ENCODE measurements at regions not wholly inside any gene's neighbourhood (a gene's known extent, or its start where the extent isn't known, plus 50 kb on each side); places are given as distances from the start of the nearest gene placed in this dataset.

- Histone ChIP-seq H3K4me2 (ENCODE audit: low read length) (no peak overlapping the region), H3K4me3 (ENCODE audit: low read length) (no peak overlapping the region), H3K4me1 (ENCODE audit: control insufficient read depth, insufficient read depth, low read length) (no peaks in the 10 kb centered on the region), H3K36me3 (ENCODE audit: insufficient read depth, low read length) (no peaks in the 10 kb centered on the region), H3K9ac (ENCODE audit: low read depth, low read length) (no peak overlapping the region), H3K27me3 (ENCODE audit: control insufficient read depth, insufficient read depth, low read length) (peaks cover 5% of the 10 kb centered on the region), H3K9me3 (replicated peaks; ENCODE audit: low read length) (no peaks in the 10 kb centered on the region)
These were observed 407.7 kb downstream of the SH3GL2 start for GRCh38 chr9:17986595-17986994.

- H3K4me2 ChIP-seq (ENCODE audit: low read length), result no peak overlapping the region
- no peaks in the 10 kb centered on the region for H3K36me3 ChIP-seq (ENCODE audit: insufficient read depth, low read length)
- peaks cover 5% of the 10 kb centered on the region for H3K27me3 ChIP-seq (ENCODE audit: control insufficient read depth, insufficient read depth, low read length)
- H3K4me3 ChIP-seq (ENCODE audit: low read length), result no peak overlapping the region
- no peaks in the 10 kb centered on the region for H3K9me3 ChIP-seq (replicated peaks; ENCODE audit: low read length)
- no peak overlapping the region for H3K9ac ChIP-seq (ENCODE audit: low read depth, low read length)
- H3K4me1 ChIP-seq (ENCODE audit: control insufficient read depth, insufficient read depth, low read length), result no peaks in the 10 kb centered on the region
These were observed 408.3 kb downstream of the SH3GL2 start for GRCh38 chr9:17987189-17987588.

GRCh38 chr9:17988489-17988888, 409.6 kb downstream of the SH3GL2 start:
- Histone ChIP-seq H3K9me3 (replicated peaks; ENCODE audit: low read length) (no peaks in the 10 kb centered on the region), H3K4me2 (ENCODE audit: low read length) (no peak overlapping the region), H3K36me3 (ENCODE audit: insufficient read depth, low read length) (no peaks in the 10 kb centered on the region), H3K9ac (ENCODE audit: low read depth, low read length) (no peak overlapping the region), H3K4me3 (ENCODE audit: low read length) (no peak overlapping the region), H3K27me3 (ENCODE audit: control insufficient read depth, insufficient read depth, low read length) (peaks cover 5% of the 10 kb centered on the region), H3K4me1 (ENCODE audit: control insufficient read depth, insufficient read depth, low read length) (no peaks in the 10 kb centered on the region)

- Histone ChIP-seq H3K9me3 (replicated peaks; ENCODE audit: low read length) (no peaks in the 10 kb centered on the region), H3K36me3 (ENCODE audit: insufficient read depth, low read length) (no peaks in the 10 kb centered on the region), H3K4me3 (ENCODE audit: low read length) (no peak overlapping the region), H3K27me3 (ENCODE audit: control insufficient read depth, insufficient read depth, low read length) (peaks cover 5% of the 10 kb centered on the region), H3K9ac (ENCODE audit: low read depth, low read length) (no peak overlapping the region), H3K4me2 (ENCODE audit: low read length) (no peak overlapping the region), H3K4me1 (ENCODE audit: control insufficient read depth, insufficient read depth, low read length) (no peaks in the 10 kb centered on the region)
These were observed 411.7 kb downstream of the SH3GL2 start for GRCh38 chr9:17990602-17991001.

- H3K9me3 ChIP-seq (replicated peaks; ENCODE audit: low read length), result no peaks in the 10 kb centered on the region
- no peaks in the 10 kb centered on the region for H3K36me3 ChIP-seq (ENCODE audit: insufficient read depth, low read length)
- H3K4me3 ChIP-seq (ENCODE audit: low read length), result no peak overlapping the region
- H3K9ac ChIP-seq (ENCODE audit: low read depth, low read length), result no peak overlapping the region
- peaks cover under 1% of the 10 kb centered on the region for H3K27me3 ChIP-seq (ENCODE audit: control insufficient read depth, insufficient read depth, low read length)
- H3K4me2 ChIP-seq (ENCODE audit: low read length), result no peak overlapping the region
- H3K4me1 ChIP-seq (ENCODE audit: control insufficient read depth, insufficient read depth, low read length), result no peaks in the 10 kb centered on the region
These were observed 414.2 kb downstream of the SH3GL2 start for GRCh38 chr9:17993024-17993423.

- H3K4me2 ChIP-seq (ENCODE audit: low read length), result no peak overlapping the region
- H3K9ac ChIP-seq (ENCODE audit: low read depth, low read length), result no peak overlapping the region
- H3K36me3 ChIP-seq (ENCODE audit: insufficient read depth, low read length), result no peaks in the 10 kb centered on the region
- no peaks in the 10 kb centered on the region for H3K9me3 ChIP-seq (replicated peaks; ENCODE audit: low read length)
- peaks cover 7% of the 10 kb centered on the region for H3K27me3 ChIP-seq (ENCODE audit: control insufficient read depth, insufficient read depth, low read length)
- H3K4me1 ChIP-seq (ENCODE audit: control insufficient read depth, insufficient read depth, low read length), result no peaks in the 10 kb centered on the region
- H3K4me3 ChIP-seq (ENCODE audit: low read length), result no peak overlapping the region
These were observed 416.0 kb downstream of the SH3GL2 start for GRCh38 chr9:17994695-17995425.

GRCh38 chr9:17996728-17997127, 417.9 kb downstream of the SH3GL2 start:
- Histone ChIP-seq H3K27me3 (ENCODE audit: control insufficient read depth, insufficient read depth, low read length) (peaks cover 7% of the 10 kb centered on the region), H3K9me3 (replicated peaks; ENCODE audit: low read length) (no peaks in the 10 kb centered on the region), H3K4me3 (ENCODE audit: low read length) (no peak overlapping the region), H3K4me2 (ENCODE audit: low read length) (no peak overlapping the region), H3K4me1 (ENCODE audit: control insufficient read depth, insufficient read depth, low read length) (no peaks in the 10 kb centered on the region), H3K9ac (ENCODE audit: low read depth, low read length) (no peak overlapping the region), H3K36me3 (ENCODE audit: insufficient read depth, low read length) (no peaks in the 10 kb centered on the region)

GRCh38 chr9:18002718-18003438, 424.0 kb downstream of the SH3GL2 start:
- no peak overlapping the region for H3K4me3 ChIP-seq (ENCODE audit: low read length)

GRCh38 chr9:18006591-18006990, 427.7 kb downstream of the SH3GL2 start:
- H3K36me3 ChIP-seq (ENCODE audit: insufficient read depth, low read length), result no peaks in the 10 kb centered on the region
- no peak overlapping the region for H3K9ac ChIP-seq (ENCODE audit: low read depth, low read length)
- no peak overlapping the region for H3K4me2 ChIP-seq (ENCODE audit: low read length)
- H3K4me3 ChIP-seq (ENCODE audit: low read length), result no peak overlapping the region
- H3K4me1 ChIP-seq (ENCODE audit: control insufficient read depth, insufficient read depth, low read length), result no peaks in the 10 kb centered on the region
- peaks cover 4% of the 10 kb centered on the region for H3K27me3 ChIP-seq (ENCODE audit: control insufficient read depth, insufficient read depth, low read length)
- no peaks in the 10 kb centered on the region for H3K9me3 ChIP-seq (replicated peaks; ENCODE audit: low read length)

More at GRCh38 chr9:18002718-18003438, 424.0 kb downstream of the SH3GL2 start:
- H3K9ac ChIP-seq (ENCODE audit: low read depth, low read length), result no peak overlapping the region
- H3K27me3 ChIP-seq (ENCODE audit: control insufficient read depth, insufficient read depth, low read length), result peaks cover 7% of the 10 kb centered on the region
- no peaks in the 10 kb centered on the region for H3K36me3 ChIP-seq (ENCODE audit: insufficient read depth, low read length)
- H3K4me2 ChIP-seq (ENCODE audit: low read length), result no peak overlapping the region
- H3K9me3 ChIP-seq (replicated peaks; ENCODE audit: low read length), result no peaks in the 10 kb centered on the region
- no peaks in the 10 kb centered on the region for H3K4me1 ChIP-seq (ENCODE audit: control insufficient read depth, insufficient read depth, low read length)

- no peak overlapping the region for H3K4me2 ChIP-seq (ENCODE audit: low read length)
- H3K27me3 ChIP-seq (ENCODE audit: control insufficient read depth, insufficient read depth, low read length), result peaks cover 9% of the 10 kb centered on the region
- no peaks in the 10 kb centered on the region for H3K36me3 ChIP-seq (ENCODE audit: insufficient read depth, low read length)
- H3K9ac ChIP-seq (ENCODE audit: low read depth, low read length), result no peak overlapping the region
- no peak overlapping the region for H3K4me3 ChIP-seq (ENCODE audit: low read length)
- no peaks in the 10 kb centered on the region for H3K4me1 ChIP-seq (ENCODE audit: control insufficient read depth, insufficient read depth, low read length)
- no peaks in the 10 kb centered on the region for H3K9me3 ChIP-seq (replicated peaks; ENCODE audit: low read length)
These were observed 428.8 kb downstream of the SH3GL2 start for GRCh38 chr9:18007621-18008020.

GRCh38 chr9:18009902-18010301, 431.0 kb downstream of the SH3GL2 start:
- H3K4me1 ChIP-seq (ENCODE audit: control insufficient read depth, insufficient read depth, low read length), result no peaks in the 10 kb centered on the region
- H3K36me3 ChIP-seq (ENCODE audit: insufficient read depth, low read length), result no peaks in the 10 kb centered on the region
- H3K27me3 ChIP-seq (ENCODE audit: control insufficient read depth, insufficient read depth, low read length), result peaks cover 9% of the 10 kb centered on the region

GRCh38 chr9:18010492-18010891, 431.6 kb downstream of the SH3GL2 start:
- Histone ChIP-seq H3K9me3 (replicated peaks; ENCODE audit: low read length) (no peaks in the 10 kb centered on the region), H3K36me3 (ENCODE audit: insufficient read depth, low read length) (no peaks in the 10 kb centered on the region), H3K27me3 (ENCODE audit: control insufficient read depth, insufficient read depth, low read length) (peaks cover 13% of the 10 kb centered on the region), H3K4me3 (ENCODE audit: low read length) (no peak overlapping the region), H3K4me1 (ENCODE audit: control insufficient read depth, insufficient read depth, low read length) (no peaks in the 10 kb centered on the region), H3K4me2 (ENCODE audit: low read length) (no peak overlapping the region), H3K9ac (ENCODE audit: low read depth, low read length) (no peak overlapping the region)

More at GRCh38 chr9:18009902-18010301, 431.0 kb downstream of the SH3GL2 start:
- no peak overlapping the region for H3K4me3 ChIP-seq (ENCODE audit: low read length)
- no peaks in the 10 kb centered on the region for H3K9me3 ChIP-seq (replicated peaks; ENCODE audit: low read length)
- no peak overlapping the region for H3K9ac ChIP-seq (ENCODE audit: low read depth, low read length)
- H3K4me2 ChIP-seq (ENCODE audit: low read length), result no peak overlapping the region

Data from skeletal muscle satellite cell (primary cell).